Activated CD4-positive, alpha-beta T cell treated with anti-CD3 and anti-CD28 coated beads, Interleukin-2, amount 10 ng/mL, durations not matched to agents 24 days and 14 days (primary cell): ENCODE measurements at regions not wholly inside any gene's neighbourhood (a gene's known extent, or its start where the extent isn't known, plus 50 kb on each side); places are given as distances from the start of the nearest gene placed in this dataset.

Source experiments
- DNase-seq: peaks from one replicate; pipeline ENCODE4 v3.0.0; 2022
- H3K27ac Mint-ChIP-seq: one replicate; pipeline ENCODE4 v1.8.0; 2022; ENCODE audit warnings: mild to moderate bottlenecking, mixed read lengths
- H3K27me3 Mint-ChIP-seq: one replicate; pipeline ENCODE4 v1.8.0; 2022; ENCODE audit warnings: mixed read lengths
- H3K36me3 Mint-ChIP-seq: one replicate; pipeline ENCODE4 v1.8.0; 2022; ENCODE audit warnings: low read depth, mild to moderate bottlenecking, mixed read lengths
- H3K4me1 Mint-ChIP-seq: one replicate; pipeline ENCODE4 v1.8.0; 2021; ENCODE audit warnings: mixed read lengths
- H3K4me3 Mint-ChIP-seq: one replicate; pipeline ENCODE4 v1.8.0; 2022; ENCODE audit warnings: mild to moderate bottlenecking, moderate library complexity, mixed read lengths
- H3K9me3 Mint-ChIP-seq: one replicate; pipeline ENCODE4 v1.8.0; 2021; ENCODE audit warnings: mixed read lengths
- intact Hi-C: fragments of 100-400 bp; cut with micrococcal nuclease; formaldehyde crosslinking; loops from one replicate; pipeline ENCODE4 v1.15.1; 2023

GRCh38 chr15:77684341-77685081 lies 51.8 kb upstream of the LINGO1 start:
- intact Hi-C loops = no loop called here
- Mint-ChIP-seq H3K27ac (no peak overlapping the region), H3K4me3 (no peak overlapping the region), H3K36me3 (no peaks in the 10 kb centered on the region), H3K27me3 (peaks cover 13% of the 10 kb centered on the region), H3K4me1 (peaks cover 3% of the 10 kb centered on the region), H3K9me3 (no peaks in the 10 kb centered on the region)
- no peak for DNase-seq

- DNase-seq = no peak
- peaks cover 22% of the 10 kb centered on the region for H3K27me3 Mint-ChIP-seq
- H3K9me3 Mint-ChIP-seq = no peaks in the 10 kb centered on the region
- no peaks in the 10 kb centered on the region for H3K4me1 Mint-ChIP-seq
- no peaks in the 10 kb centered on the region for H3K36me3 Mint-ChIP-seq
- H3K27ac Mint-ChIP-seq = no peak overlapping the region
- intact Hi-C loops = no loop called here
- H3K4me3 Mint-ChIP-seq = no peak overlapping the region
These were observed 49.9 kb upstream of the LINGO1 start for GRCh38 chr15:77682564-77682963.
